IMR-90 (cell line): ENCODE measurements at regions not wholly inside any gene's neighbourhood (a gene's known extent, or its start where the extent isn't known, plus 50 kb on each side); places are given as distances from the start of the nearest gene placed in this dataset.

Source experiments
- ATAC-seq: fragments of 200-7000 bp; cut with Tn5 transposase; 2 replicates; pipeline ENCODE4 v1.9.1; 2020; ENCODE audit warnings: low read depth, mild to moderate bottlenecking, moderate library complexity
- BruUV-seq: library from RNA; stranded (reverse); fragments of 400-500 nt; replicated peaks from 2 replicates; lab custom pipeline; 2021; lab: Mats Ljungman, UMichigan
- CTCF ChIA-PET: fragments of 300-600 bp; formaldehyde crosslinking; extraction: SDS; loops from one replicate; lab custom pipeline; 2021; ENCODE audit warnings: antibody characterized with exemption; lab: Yijun Ruan, JAX
- POLR2A ChIA-PET: fragments of 300-600 bp; sonication (Branson Sonifier 250); formaldehyde crosslinking; loops from one replicate; lab custom pipeline; 2022; ENCODE audit warnings: antibody characterized with exemption; ENCODE audit not compliant: unreplicated experiment; lab: Charles Lee
- DNase-seq: peaks from one replicate; pipeline ENCODE4 v3.0.0; 2013
- H2AFZ ChIP-seq: replicated peaks from 2 replicates; pipeline ENCODE3; 2013; ENCODE audit warnings: low read length, mild to moderate bottlenecking; ENCODE audit not compliant: poor library complexity
- H2AK5ac ChIP-seq: 2 replicates; pipeline ENCODE4 v1.6.1; 2013; ENCODE audit warnings: low read depth, low read length, inconsistent platforms
- H2AK9ac ChIP-seq: replicated peaks from 2 replicates; pipeline ENCODE3; 2013; ENCODE audit warnings: mild to moderate bottlenecking, low read depth, low read length, moderate library complexity; ENCODE audit not compliant: poor library complexity
- H2BK120ac ChIP-seq: 2 replicates; pipeline ENCODE4 v1.6.1; 2013; ENCODE audit warnings: low read depth, low read length, inconsistent platforms
- H2BK15ac ChIP-seq: 3 replicates; pipeline ENCODE4 v1.6.1; 2013; ENCODE audit warnings: low read depth, low read length, inconsistent platforms
- H2BK20ac ChIP-seq: 2 replicates; pipeline ENCODE4 v1.6.1; 2013; ENCODE audit warnings: low read depth, mild to moderate bottlenecking, inconsistent platforms, low read length, moderate library complexity
- H2BK5ac ChIP-seq: 2 replicates; pipeline ENCODE4 v1.6.1; 2013; ENCODE audit warnings: mild to moderate bottlenecking, low read depth, low read length, inconsistent platforms; ENCODE audit not compliant: poor library complexity, severe bottlenecking
- H3K14ac ChIP-seq: replicated peaks from 2 replicates; pipeline ENCODE4 v1.6.1; 2013; ENCODE audit warnings: low read depth, low read length, inconsistent platforms
- H3K18ac ChIP-seq: 2 replicates; pipeline ENCODE4 v1.6.1; 2013; ENCODE audit warnings: low read depth, low read length, control low read depth
- H3K23ac ChIP-seq: 2 replicates; pipeline ENCODE4 v1.6.1; 2013; ENCODE audit warnings: low read depth, low read length, inconsistent platforms
- H3K27ac ChIP-seq: 2 replicates; pipeline ENCODE4 v1.5.1; 2013; ENCODE audit warnings: mild to moderate bottlenecking, control low read depth, low read length; ENCODE audit not compliant: insufficient read depth
- H3K27me3 ChIP-seq: 2 replicates; pipeline ENCODE4 v1.6.1; 2013; ENCODE audit warnings: low read length; ENCODE audit not compliant: control insufficient read depth, insufficient read depth
- H3K36me3 ChIP-seq: 2 replicates; pipeline ENCODE4 v1.6.1; 2013; ENCODE audit warnings: low read length, mixed read lengths; ENCODE audit not compliant: control insufficient read depth, insufficient read depth
- H3K4ac ChIP-seq: 2 replicates; pipeline ENCODE4 v1.6.1; 2013; ENCODE audit warnings: low read depth, low read length, inconsistent platforms
- H3K4me1 ChIP-seq: 2 replicates; pipeline ENCODE4 v1.6.1; 2013; ENCODE audit warnings: low read length, mixed read lengths; ENCODE audit not compliant: control insufficient read depth, insufficient read depth
- H3K4me2 ChIP-seq: 2 replicates; pipeline ENCODE4 v1.6.1; 2013; ENCODE audit warnings: low read depth, mild to moderate bottlenecking, control low read depth, low read length, moderate library complexity
- H3K4me3 ChIP-seq: 2 replicates; pipeline ENCODE4 v1.5.1; 2013; ENCODE audit warnings: low read depth, mild to moderate bottlenecking, control low read depth, low read length, moderate library complexity; ENCODE audit not compliant: insufficient read depth
- H3K56ac ChIP-seq: 2 replicates; pipeline ENCODE4 v1.6.1; 2013; ENCODE audit warnings: low read length, inconsistent platforms; ENCODE audit not compliant: insufficient read depth; ENCODE audit errors: extremely low read depth
- H3K79me1 ChIP-seq, 2 experiments: 2 replicates each; pipeline ENCODE4 v1.6.1; 2013; ENCODE audit warnings: low read length in 2 of 2, inconsistent platforms in 1 of 2, low read depth in 1 of 2
- H3K9ac ChIP-seq: 2 replicates; pipeline ENCODE4 v1.6.1; 2013; ENCODE audit warnings: low read depth, low read length, control low read depth
- H3K9me1 ChIP-seq: 2 replicates; pipeline ENCODE4 v1.6.1; 2013; ENCODE audit warnings: low read length, inconsistent platforms; ENCODE audit not compliant: insufficient read depth
- H3K9me3 ChIP-seq: 2 replicates; pipeline ENCODE4 v1.6.1; 2013; ENCODE audit warnings: low read length; ENCODE audit not compliant: control insufficient read depth, insufficient read depth
- H4K20me1 ChIP-seq: 2 replicates; pipeline ENCODE4 v1.6.1; 2013; ENCODE audit warnings: low read length, inconsistent platforms; ENCODE audit not compliant: insufficient read depth
- H4K5ac ChIP-seq: 2 replicates; pipeline ENCODE4 v1.6.1; 2013; ENCODE audit warnings: mild to moderate bottlenecking, low read depth, low read length, control low read depth
- H4K8ac ChIP-seq, 2 experiments: 2 replicates each; pipeline ENCODE4 v1.6.1; 2013; ENCODE audit warnings: low read depth in 2 of 2, low read length in 2 of 2, control low read depth in 1 of 2, inconsistent platforms in 1 of 2
- H4K91ac ChIP-seq: 2 replicates; pipeline ENCODE4 v1.6.1; 2013; ENCODE audit warnings: low read depth, low read length, inconsistent platforms; ENCODE audit not compliant: insufficient read depth
- FOS ChIP-seq: fragments of 150-350 bp; IDR thresholded peaks from 2 replicates; pipeline ENCODE4 v1.6.1; 2016; ENCODE audit warnings: low read depth, low read length
- MAZ ChIP-seq: IDR thresholded peaks from 2 replicates; pipeline ENCODE4 v1.6.1; 2012; ENCODE audit warnings: low read depth, mild to moderate bottlenecking, low read length, improper control_type of control experiment, moderate library complexity, borderline replicate concordance
- POLR2A ChIP-seq: IDR thresholded peaks from 2 replicates; pipeline ENCODE4 v1.6.1; 2012; ENCODE audit warnings: mild to moderate bottlenecking, low read depth, low read length
- RCOR1 ChIP-seq: IDR thresholded peaks from 2 replicates; pipeline ENCODE4 v1.6.1; 2012; ENCODE audit warnings: mild to moderate bottlenecking, low read length, improper control_type of control experiment; ENCODE audit not compliant: insufficient replicate concordance
- RFX5 ChIP-seq: IDR thresholded peaks from 2 replicates; pipeline ENCODE4 v1.8.0; 2012; ENCODE audit warnings: low read depth, mild to moderate bottlenecking, low read length, moderate library complexity
- WGBS, 2 experiments: methylation state at CpG; one replicate each; pipeline versions ENCODE4 v1.1.5 to v1.1.7; 2013; ENCODE audit warnings: missing lambda C conversion rate in 2 of 2; ENCODE audit not compliant: insufficient read length in 1 of 2; ENCODE audit errors: extremely low coverage in 2 of 2; 5-methylcytosine and 5-hydroxymethylcytosine counted together
- dilution Hi-C: fragments of 300-500 bp; cut with HindIII; formaldehyde crosslinking; loops from one replicate; pipeline ENCODE4 v1.14.3; 2018; ENCODE audit warnings: low sequenced_read_pairs; ENCODE audit not compliant: unreplicated experiment
- in situ Hi-C: fragments of 300-500 bp; cut with MboI; formaldehyde crosslinking; loops from 3 replicates; pipeline ENCODE4 v1.14.3; 2019; ENCODE audit warnings: low sequenced_read_pairs, inconsistent platforms, mixed read lengths
- intact Hi-C: fragments of 100-400 bp; cut with micrococcal nuclease; formaldehyde crosslinking; loops from 2 replicates; pipeline ENCODE4 v1.10.0; 2022
- TF ChIP-seq, protein P1 (sequence below): conservative IDR thresholded peaks from 2 replicates; pipeline ENCODE4 v1.5.1; 2012; ENCODE audit warnings: mild to moderate bottlenecking, low read depth, low read length, improper control_type of control experiment
- TF ChIP-seq, protein P2 (sequence below): fragments of 150-350 bp; IDR thresholded peaks from 2 replicates; pipeline ENCODE4 v1.6.1; 2017; ENCODE audit warnings: mild to moderate bottlenecking, antibody characterized with exemption, low read length, low read depth
- TF ChIP-seq, protein P3 (sequence below): fragments of 150-350 bp; IDR thresholded peaks from 2 replicates; pipeline ENCODE4 v1.6.1; 2016; ENCODE audit warnings: low read depth, mild to moderate bottlenecking, low read length, moderate library complexity, borderline replicate concordance

DNA sequence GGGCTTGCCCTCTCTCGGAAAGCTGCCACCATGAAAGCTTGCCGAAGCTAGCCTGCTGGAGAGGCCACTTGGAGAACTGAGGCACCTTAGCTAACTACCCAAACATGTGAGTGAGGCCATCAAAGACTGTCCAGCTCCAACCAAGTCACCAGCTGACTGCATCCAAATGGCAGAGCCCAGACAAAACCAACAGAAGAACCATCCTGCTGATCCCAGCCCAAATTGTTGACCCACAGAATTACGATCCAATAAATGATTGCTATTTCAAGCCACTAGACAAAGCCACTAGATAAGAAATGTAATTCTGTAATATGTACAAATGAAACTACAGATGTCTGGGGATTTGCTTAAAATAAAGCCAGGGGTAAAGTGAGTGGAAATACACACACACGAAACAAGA lies 109.8 kb upstream of the TRPM1 start:
- no peak overlapping the region for H4K5ac ChIP-seq
- no peak overlapping the region for H3K18ac ChIP-seq
- H2BK5ac ChIP-seq: no peak overlapping the region
- no TSS peak for BruUV-seq
- H2AK5ac ChIP-seq: no peak overlapping the region
- ChIA-PET CTCF (no interaction called here), POLR2A (no interaction called here)
- H3K9ac ChIP-seq: no peak overlapping the region
- H3K4me2 ChIP-seq: no peak overlapping the region
- no peaks in the 10 kb centered on the region for H4K20me1 ChIP-seq
- intact Hi-C loops: no loop called here
- H3K27ac ChIP-seq: no peak overlapping the region
- no peaks in the 10 kb centered on the region for H3K36me3 ChIP-seq
- H3K4ac ChIP-seq: no peak overlapping the region
- no peak overlapping the region for H2BK120ac ChIP-seq
- no peak overlapping the region for H2AFZ ChIP-seq
- no peak overlapping the region for H4K8ac ChIP-seq
- no peak for DNase-seq
- peaks cover 3% of the 10 kb centered on the region; the same call in 1 of the 2 replicates for H3K9me3 ChIP-seq
- no peak overlapping the region for H3K23ac ChIP-seq
- H2AK9ac ChIP-seq: no peak overlapping the region
- no peak overlapping the region for H3K4me3 ChIP-seq
- H4K91ac ChIP-seq: no peak overlapping the region
- no peaks in the 10 kb centered on the region for H3K79me1 ChIP-seq
- peaks cover 28% of the 10 kb centered on the region for H3K27me3 ChIP-seq
- TF ChIP-seq RCOR1 (no peak), FOS (no peak), MAZ (no peak), RFX5 (no peak), POLR2A (no peak)
- TF ChIP-seq, protein P1, sequence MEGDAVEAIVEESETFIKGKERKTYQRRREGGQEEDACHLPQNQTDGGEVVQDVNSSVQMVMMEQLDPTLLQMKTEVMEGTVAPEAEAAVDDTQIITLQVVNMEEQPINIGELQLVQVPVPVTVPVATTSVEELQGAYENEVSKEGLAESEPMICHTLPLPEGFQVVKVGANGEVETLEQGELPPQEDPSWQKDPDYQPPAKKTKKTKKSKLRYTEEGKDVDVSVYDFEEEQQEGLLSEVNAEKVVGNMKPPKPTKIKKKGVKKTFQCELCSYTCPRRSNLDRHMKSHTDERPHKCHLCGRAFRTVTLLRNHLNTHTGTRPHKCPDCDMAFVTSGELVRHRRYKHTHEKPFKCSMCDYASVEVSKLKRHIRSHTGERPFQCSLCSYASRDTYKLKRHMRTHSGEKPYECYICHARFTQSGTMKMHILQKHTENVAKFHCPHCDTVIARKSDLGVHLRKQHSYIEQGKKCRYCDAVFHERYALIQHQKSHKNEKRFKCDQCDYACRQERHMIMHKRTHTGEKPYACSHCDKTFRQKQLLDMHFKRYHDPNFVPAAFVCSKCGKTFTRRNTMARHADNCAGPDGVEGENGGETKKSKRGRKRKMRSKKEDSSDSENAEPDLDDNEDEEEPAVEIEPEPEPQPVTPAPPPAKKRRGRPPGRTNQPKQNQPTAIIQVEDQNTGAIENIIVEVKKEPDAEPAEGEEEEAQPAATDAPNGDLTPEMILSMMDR: no peak
- TF ChIP-seq, protein P2, sequence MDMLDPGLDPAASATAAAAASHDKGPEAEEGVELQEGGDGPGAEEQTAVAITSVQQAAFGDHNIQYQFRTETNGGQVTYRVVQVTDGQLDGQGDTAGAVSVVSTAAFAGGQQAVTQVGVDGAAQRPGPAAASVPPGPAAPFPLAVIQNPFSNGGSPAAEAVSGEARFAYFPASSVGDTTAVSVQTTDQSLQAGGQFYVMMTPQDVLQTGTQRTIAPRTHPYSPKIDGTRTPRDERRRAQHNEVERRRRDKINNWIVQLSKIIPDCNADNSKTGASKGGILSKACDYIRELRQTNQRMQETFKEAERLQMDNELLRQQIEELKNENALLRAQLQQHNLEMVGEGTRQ: no peak
- TF ChIP-seq, protein P3, sequence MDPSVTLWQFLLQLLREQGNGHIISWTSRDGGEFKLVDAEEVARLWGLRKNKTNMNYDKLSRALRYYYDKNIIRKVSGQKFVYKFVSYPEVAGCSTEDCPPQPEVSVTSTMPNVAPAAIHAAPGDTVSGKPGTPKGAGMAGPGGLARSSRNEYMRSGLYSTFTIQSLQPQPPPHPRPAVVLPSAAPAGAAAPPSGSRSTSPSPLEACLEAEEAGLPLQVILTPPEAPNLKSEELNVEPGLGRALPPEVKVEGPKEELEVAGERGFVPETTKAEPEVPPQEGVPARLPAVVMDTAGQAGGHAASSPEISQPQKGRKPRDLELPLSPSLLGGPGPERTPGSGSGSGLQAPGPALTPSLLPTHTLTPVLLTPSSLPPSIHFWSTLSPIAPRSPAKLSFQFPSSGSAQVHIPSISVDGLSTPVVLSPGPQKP: no peak
- no peak overlapping the region for H2BK15ac ChIP-seq
- H3K14ac ChIP-seq: no peak overlapping the region
- no peak overlapping the region for H2BK20ac ChIP-seq
- dilution Hi-C loops: no loop called here
- H3K4me1 ChIP-seq: peaks cover 1% of the 10 kb centered on the region; the same call in 1 of the 2 replicates
- no peaks in the 10 kb centered on the region for H3K9me1 ChIP-seq
- no peak overlapping the region for H3K56ac ChIP-seq
- WGBS, 2 experiments: 60% methylated on average over 1 of the region's 4 CpGs; no CpG with 5 or more reads in 1 of the 2 experiments
- no peak for ATAC-seq
- in situ Hi-C loops: loop anchor here (5.0 kb wide), 1 partner anchor 276 kb away; no protein-coding TSS in a partner anchor
